ENCODE measurements at regions not wholly inside any gene's neighbourhood (a gene's known extent, or its start where the extent isn't known, plus 50 kb on each side); places are given as distances from the start of the nearest gene placed in this dataset.
A peak's percentile ranks its signal among the peaks of the same experiment; 100 is the strongest.
"Not testable (repeated sequence)": the region's sequence is repeated elsewhere in the genome, so short reads cannot be mapped to it uniquely, and the experiment has no call there.

DNA sequence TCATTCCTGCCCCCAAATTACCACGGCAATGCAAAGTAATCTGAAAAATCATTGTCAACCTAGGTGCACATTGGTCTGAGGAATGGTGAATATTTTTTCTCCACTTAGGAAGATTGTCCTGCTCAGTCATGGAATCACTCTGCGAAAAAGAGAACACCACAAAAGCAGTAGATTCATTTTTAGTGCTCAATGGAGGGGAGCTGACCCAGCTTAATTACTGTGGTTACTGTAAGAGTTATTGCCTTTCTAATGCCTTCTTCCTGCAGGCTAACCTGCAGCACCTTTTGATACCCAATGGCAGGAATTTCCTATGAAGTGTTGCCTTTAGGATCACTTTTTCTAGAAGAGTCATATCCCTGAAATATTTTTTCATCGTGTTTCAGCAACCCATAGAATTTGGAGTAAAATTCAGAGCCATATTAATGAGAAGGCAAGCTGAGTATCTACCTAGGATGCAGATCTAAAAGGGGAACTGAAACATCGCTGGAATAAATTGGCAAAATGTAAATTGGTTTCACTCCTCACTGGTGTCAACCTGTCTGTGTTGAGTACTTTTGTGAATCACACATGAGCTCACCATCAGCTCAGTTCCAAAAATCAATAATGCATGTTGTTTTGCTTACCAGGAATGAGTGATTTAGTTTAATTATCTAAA is 464.5 kb downstream of the CSNK1G3 start:
- H3K4me3 ChIP-seq, result no peak overlapping the region
- H3K27ac ChIP-seq, result peak overlapping the region in 1 of 2 donors; percentile 6
- WGBS, 10 experiments, result 49 to 100% (median 83%) methylated on average over 1 to 4 of the region's 4 CpGs
- H3K4me1 ChIP-seq (replicated peaks in 1 of 2), result peaks cover 5 to 16% of the 10 kb centered on the region in 2 donors
- in situ Hi-C loops (cut with MboI; ENCODE audit: low pct_unique_long_range_greater_than_20kb in 2 of 9, low sequenced_read_pairs in 9 of 9, unreplicated experiment in 9 of 9), result no loop called here
- ATAC-seq (replicated peaks in 6 of 8), result peak in 5 of 8 experiments; percentile 53 to 79 (median 58)

DNA sequence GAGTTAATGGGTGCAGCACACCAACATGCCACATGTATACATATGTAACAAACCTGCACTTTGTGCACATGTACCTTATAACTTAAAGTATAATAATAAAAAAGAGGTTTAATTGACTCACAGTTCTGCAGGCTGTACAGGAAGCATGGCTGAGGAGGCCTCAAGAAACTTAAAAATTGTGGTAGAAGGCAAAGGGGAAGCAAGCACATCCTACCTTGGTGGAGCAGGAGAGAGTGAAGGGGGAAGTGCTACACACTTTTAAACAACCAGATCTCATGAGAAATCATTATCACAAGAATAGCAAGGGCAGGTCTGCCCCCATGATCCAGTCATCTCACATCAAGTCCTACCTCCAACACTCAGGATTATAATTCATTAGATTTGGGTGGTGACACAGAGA is 463.5 kb downstream of the CSNK1G3 start:
- H3K4me1 ChIP-seq (replicated peaks in 1 of 2), result peaks cover 5 to 16% of the 10 kb centered on the region in 2 donors
- H3K27ac ChIP-seq; H3K4me3 ChIP-seq; ATAC-seq (replicated peaks in 6 of 8); in situ Hi-C loops (cut with MboI; ENCODE audit: low pct_unique_long_range_greater_than_20kb in 2 of 9, low sequenced_read_pairs in 9 of 9, unreplicated experiment in 9 of 9): not testable (repeated sequence)

DNA sequence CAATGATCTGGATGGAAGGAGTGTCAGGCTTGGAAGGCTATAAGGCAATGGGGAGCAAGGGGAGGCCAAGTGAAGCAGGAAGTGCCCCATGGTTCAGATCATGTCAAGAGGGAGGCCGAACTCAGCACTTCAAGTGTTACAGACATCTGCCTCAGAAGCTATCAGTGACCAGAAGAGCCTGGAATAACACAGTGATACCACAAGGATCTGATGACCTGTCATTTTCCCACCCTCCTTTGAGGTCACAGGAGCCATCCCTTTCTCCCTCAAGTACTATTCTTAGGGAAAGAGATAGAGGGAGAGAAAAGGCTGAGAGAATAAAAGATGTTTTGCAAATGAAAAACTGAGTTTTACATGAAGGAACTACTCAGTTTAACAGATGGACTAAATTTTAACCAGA is 454.8 kb downstream of the CSNK1G3 start:
- 100% methylated on average over 1 of the region's 1 CpG; no CpG with 5 or more reads in 7 of the 10 experiments for WGBS, 10 experiments
- Histone ChIP-seq H3K4me3 (no peak overlapping the region), H3K4me1 (replicated peaks in 1 of 2) (no peaks in the 10 kb centered on the region), H3K27ac (no peak overlapping the region)
- no peak for ATAC-seq (replicated peaks in 6 of 8)
- in situ Hi-C loops (cut with MboI; ENCODE audit: low pct_unique_long_range_greater_than_20kb in 2 of 9, low sequenced_read_pairs in 9 of 9, unreplicated experiment in 9 of 9), result no loop called here

DNA sequence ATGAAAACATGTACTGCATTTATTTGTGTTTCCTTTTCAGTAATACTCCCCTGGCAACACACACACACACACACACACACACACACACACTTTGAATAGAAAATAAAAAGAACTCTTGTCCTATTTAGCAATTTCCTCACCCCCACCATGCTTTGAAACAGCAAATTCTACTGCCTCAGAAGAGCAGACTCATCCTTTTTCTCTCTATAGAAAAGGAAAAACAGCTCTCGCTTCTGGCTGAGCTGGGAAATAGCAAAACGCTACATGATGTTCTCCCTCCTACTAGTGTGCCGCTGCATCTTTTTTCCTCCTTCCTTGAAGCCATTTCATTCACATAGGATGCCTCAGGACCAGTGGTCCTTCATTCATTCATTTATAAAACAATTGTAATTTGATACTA is 453.6 kb downstream of the CSNK1G3 start:
- no peak overlapping the region for H3K27ac ChIP-seq
- peak in 1 of 8 experiments; percentile 19 for ATAC-seq (replicated peaks in 6 of 8)
- WGBS, 10 experiments, result 40 to 100% (median 76%) methylated on average over 1 to 3 of the region's 3 CpGs; no CpG with 5 or more reads in 2 of the 10 experiments
- H3K4me3 ChIP-seq, result no peak overlapping the region
- in situ Hi-C loops (cut with MboI; ENCODE audit: low pct_unique_long_range_greater_than_20kb in 2 of 9, low sequenced_read_pairs in 9 of 9, unreplicated experiment in 9 of 9), result no loop called here
- H3K4me1 ChIP-seq (replicated peaks in 1 of 2), result no peaks in the 10 kb centered on the region

DNA sequence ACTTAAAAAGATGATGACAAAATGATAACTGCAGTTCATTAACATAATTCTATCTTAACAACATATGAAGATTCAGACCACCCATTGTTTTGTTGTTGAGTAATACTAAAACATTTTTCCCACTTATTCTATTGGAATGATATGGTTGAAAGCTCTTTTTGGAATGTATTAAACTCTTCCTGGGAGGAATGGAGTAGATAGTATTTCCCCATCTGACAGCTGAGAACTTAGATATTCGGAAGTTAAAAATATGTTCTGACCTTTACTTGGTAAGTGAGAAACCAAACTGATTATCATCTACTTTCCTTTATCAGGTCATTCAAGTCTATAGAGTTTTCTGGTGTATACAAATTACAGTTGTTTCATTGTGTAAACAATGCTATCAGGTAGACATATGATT is 452.9 kb downstream of the CSNK1G3 start:
- Histone ChIP-seq H3K4me3 (no peak overlapping the region), H3K4me1 (replicated peaks in 1 of 2) (no peaks in the 10 kb centered on the region), H3K27ac (no peak overlapping the region)
- ATAC-seq (replicated peaks in 6 of 8), result no peak
- 11 to 100% (median 100%) methylated on average over 1 of the region's 1 CpG; no CpG with 5 or more reads in 3 of the 10 experiments for WGBS, 10 experiments
- in situ Hi-C loops (cut with MboI; ENCODE audit: low pct_unique_long_range_greater_than_20kb in 2 of 9, low sequenced_read_pairs in 9 of 9, unreplicated experiment in 9 of 9), result no loop called here

DNA sequence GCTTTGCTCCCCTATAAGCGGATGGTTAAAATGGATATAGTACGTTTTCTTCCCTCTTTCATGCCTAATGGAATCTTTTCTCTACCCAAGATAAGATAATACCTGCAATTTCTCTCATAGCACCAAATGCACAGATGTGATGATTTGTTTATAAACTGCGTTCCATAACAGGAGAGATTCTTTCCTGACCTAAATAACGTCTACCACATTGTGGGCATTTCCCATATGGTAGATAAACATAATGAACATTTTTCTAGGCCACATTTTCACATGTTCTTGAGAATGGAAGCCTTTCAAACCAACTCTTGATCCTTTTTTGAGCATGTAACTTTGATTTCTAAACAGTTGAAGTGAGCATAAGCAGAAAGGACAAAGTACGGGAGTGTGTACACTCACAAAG is 448.5 kb downstream of the CSNK1G3 start:
- WGBS, 10 experiments, result 57 to 100% (median 98%) methylated on average over 1 to 5 of the region's 5 CpGs
- no peak for ATAC-seq (replicated peaks in 6 of 8)
- H3K27ac ChIP-seq, result no peak overlapping the region
- no peak overlapping the region for H3K4me3 ChIP-seq
- in situ Hi-C loops (cut with MboI; ENCODE audit: low pct_unique_long_range_greater_than_20kb in 2 of 9, low sequenced_read_pairs in 9 of 9, unreplicated experiment in 9 of 9), result no loop called here
- H3K4me1 ChIP-seq (replicated peaks in 1 of 2), result no peaks in the 10 kb centered on the region

DNA sequence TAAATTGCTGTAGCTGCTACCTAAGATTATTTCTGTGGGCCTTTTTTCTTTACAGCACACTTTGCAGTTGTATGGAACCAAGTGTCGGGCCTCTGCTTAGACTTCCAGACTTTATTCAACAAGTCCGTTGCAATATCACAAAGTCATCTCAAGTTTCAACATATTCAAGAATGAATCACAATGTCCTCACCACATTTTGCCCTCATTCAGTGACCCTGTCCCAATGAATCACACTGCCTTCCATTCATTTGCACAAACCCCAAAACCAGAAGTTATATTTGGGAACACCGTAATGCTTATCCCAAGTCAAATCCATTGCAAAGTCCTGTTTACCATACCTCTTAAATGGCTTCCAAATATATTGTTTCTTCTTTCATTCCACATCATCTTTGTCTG is 439.6 kb downstream of the CSNK1G3 start:
- in situ Hi-C loops (cut with MboI; ENCODE audit: low pct_unique_long_range_greater_than_20kb in 2 of 9, low sequenced_read_pairs in 9 of 9, unreplicated experiment in 9 of 9), result no loop called here
- Histone ChIP-seq H3K4me1 (replicated peaks in 1 of 2) (peaks cover 11 to 23% of the 10 kb centered on the region in 2 donors), H3K27ac (no peak overlapping the region), H3K4me3 (no peak overlapping the region)
- peak in 2 of 8 experiments; percentile 92 to 99 for ATAC-seq (replicated peaks in 6 of 8)
- WGBS, 10 experiments, result 0 to 82% (median 55%) methylated on average over 2 to 3 of the region's 3 CpGs; no CpG with 5 or more reads in 2 of the 10 experiments

DNA sequence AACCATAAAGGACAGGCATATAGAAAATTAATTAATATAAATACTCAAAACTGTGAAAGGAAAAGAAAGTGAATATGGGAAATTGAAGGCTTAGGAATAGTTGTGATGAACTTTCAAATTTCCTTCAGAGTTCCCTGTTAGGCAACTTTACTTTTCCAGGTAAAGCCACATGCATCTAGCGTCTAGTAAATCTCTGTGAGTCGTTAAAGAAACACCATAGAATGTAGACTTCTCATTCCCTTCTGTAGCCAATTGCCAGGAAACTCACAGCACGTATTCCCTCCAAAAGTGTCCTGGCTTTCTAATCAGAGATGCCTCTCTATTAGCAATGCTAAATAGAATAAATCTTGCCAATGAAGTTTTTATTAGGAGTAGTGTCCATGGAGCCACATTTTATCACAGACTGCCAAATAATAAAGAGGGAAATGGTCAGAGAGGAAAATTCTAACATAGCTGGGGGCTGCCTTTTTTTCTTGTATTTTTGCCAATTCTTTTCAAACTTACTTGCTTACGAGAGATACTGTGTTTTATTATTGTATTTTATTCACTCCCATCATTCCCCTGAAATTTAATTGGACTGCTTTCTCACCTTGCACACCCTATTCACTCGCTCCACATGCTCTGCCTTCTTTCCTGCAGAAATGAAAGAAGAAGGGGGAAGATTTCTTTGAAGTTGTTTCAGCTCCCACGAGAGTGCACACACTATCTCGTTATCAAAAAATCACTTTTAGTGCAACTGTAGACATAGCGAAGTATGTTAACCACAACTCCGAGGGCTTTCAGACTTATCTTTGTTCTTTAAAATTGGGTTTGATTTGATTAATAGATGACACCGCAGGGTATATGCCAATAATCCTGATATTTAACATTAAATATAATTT is 439.0 kb downstream of the CSNK1G3 start:
- peaks cover 11 to 23% of the 10 kb centered on the region in 2 donors for H3K4me1 ChIP-seq (replicated peaks in 1 of 2)
- ATAC-seq (replicated peaks in 6 of 8), result peak in 1 of 8 experiments; percentile 40
- H3K4me3 ChIP-seq, result no peak overlapping the region
- WGBS, 10 experiments, result 52 to 100% (median 81%) methylated on average over 1 to 10 of the region's 10 CpGs
- in situ Hi-C loops (cut with MboI; ENCODE audit: low pct_unique_long_range_greater_than_20kb in 2 of 9, low sequenced_read_pairs in 9 of 9, unreplicated experiment in 9 of 9), result no loop called here
- no peak overlapping the region for H3K27ac ChIP-seq

DNA sequence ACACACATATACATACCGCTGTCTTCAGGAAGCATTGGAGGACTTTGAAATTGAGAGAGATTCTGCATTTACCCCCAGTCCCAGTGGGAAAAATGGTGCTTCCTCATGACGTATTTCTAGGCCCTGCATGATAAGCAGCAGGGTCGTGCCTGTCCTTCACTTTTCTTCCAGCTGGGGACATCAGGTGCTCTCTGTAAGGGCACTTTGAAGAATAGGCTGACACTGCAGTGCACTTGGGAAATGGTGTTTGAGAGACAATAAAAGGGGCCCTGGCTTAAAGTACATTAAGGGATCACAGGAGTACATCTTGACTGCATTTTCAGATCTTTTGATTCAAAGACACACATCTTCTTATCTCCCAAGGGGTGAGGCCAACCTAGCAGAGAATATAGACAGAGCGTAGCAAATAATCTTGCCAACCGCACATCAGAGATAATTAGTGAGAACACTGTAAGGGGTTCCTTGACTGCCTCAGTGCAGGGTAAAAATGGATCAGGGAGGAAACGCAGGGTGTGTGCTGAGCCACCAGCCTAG is 437.9 kb downstream of the CSNK1G3 start:
- peaks cover 11 to 23% of the 10 kb centered on the region in 2 donors for H3K4me1 ChIP-seq (replicated peaks in 1 of 2)
- WGBS, 10 experiments, result 65 to 100% (median 81%) methylated on average over 1 to 5 of the region's 6 CpGs; no CpG with 5 or more reads in 2 of the 10 experiments
- H3K27ac ChIP-seq, result no peak overlapping the region
- in situ Hi-C loops (cut with MboI; ENCODE audit: low pct_unique_long_range_greater_than_20kb in 2 of 9, low sequenced_read_pairs in 9 of 9, unreplicated experiment in 9 of 9), result no loop called here
- ATAC-seq (replicated peaks in 6 of 8), result peak in 5 of 8 experiments; percentile 82 to 97 (median 89)
- H3K4me3 ChIP-seq, result no peak overlapping the region

DNA sequence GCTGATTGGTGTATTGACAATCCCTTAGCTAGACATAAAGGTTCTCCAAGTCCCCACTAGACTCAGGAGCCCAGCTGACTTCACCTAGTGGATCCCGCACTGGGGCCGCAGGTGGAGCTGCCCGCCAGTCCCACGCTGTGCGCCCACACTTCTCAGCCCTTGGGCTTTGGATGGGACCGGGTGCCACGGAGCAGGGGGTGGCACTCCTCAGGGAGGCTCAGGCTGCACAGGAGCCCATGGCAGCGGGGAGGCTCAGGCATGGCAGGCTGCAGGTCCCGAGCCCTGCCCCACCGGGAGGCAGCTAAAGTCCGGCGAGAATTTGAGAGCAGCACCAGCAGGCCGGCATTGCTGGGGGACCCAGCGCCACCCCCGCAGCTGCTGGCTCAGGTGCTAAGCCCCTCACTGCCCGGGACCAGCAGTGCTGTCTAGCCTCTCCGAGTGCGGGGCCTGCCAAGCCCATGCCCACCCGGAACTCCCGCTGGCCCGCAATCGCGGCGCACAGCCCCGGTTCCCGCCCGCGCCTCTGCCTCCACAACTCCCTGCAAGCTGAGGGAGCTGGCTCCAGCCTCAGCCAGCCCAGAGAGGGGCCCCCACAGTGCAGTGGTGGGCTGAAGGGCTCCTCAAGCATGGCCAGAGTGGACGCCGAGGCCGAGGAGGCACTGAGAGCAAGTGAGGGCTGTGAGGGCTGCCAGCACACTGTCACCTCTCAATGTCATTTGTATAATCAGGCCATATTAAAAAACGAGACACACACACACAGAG is 437.2 kb downstream of the CSNK1G3 start:
- Histone ChIP-seq H3K4me1 (replicated peaks in 1 of 2) (peaks cover 11 to 23% of the 10 kb centered on the region in 2 donors), H3K27ac (no peak overlapping the region), H3K4me3 (no peak overlapping the region)
- peak in 3 of 8 experiments; percentile 16 to 54 (median 17) for ATAC-seq (replicated peaks in 6 of 8)
- WGBS, 10 experiments, result 59 to 100% (median 92%) methylated on average over 1 to 16 of the region's 32 CpGs; no CpG with 5 or more reads in 3 of the 10 experiments
- in situ Hi-C loops (cut with MboI; ENCODE audit: low pct_unique_long_range_greater_than_20kb in 2 of 9, low sequenced_read_pairs in 9 of 9, unreplicated experiment in 9 of 9), result no loop called here

DNA sequence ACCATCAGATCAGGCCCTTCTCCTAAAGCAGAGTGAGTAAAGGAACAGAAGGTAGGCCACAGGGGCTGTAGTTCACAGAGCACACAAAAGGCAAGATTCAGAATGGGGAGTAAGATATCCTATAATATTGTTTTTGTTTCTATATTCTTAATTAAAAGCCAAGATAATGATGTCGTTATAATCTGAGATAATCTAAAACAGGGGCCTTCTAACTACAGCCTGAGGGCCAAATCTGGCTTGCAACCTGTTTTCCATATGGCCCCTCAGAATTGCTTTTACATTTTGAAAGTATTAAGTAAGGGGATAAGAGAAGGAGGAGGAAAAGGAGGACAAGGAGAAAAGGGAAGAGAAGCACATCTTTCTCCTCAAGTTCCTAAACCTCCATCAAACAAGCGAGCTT is 435.8 kb downstream of the CSNK1G3 start:
- in situ Hi-C loops (cut with MboI; ENCODE audit: low pct_unique_long_range_greater_than_20kb in 2 of 9, low sequenced_read_pairs in 9 of 9, unreplicated experiment in 9 of 9), result no loop called here
- no peak for ATAC-seq (replicated peaks in 6 of 8)

DNA sequence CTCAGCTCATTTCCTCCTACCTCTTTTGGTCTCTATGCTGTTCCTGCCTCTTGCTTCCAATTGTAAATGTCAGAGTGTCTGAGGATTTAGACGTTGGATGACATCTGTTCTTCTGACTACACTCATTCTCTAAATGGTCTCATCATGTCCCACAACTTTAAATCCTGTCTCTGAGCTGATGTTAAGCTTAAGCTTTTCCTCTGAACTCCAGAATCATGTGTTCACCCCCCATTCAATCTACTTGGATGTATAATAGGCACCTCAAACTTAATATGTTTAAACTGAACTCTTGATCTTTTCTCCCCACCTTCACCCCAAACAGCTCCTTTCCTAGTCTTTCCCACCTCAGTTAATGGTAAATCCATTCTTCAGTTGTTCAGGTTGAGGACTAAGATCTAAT is 433.6 kb downstream of the CSNK1G3 start:
- in situ Hi-C loops (cut with MboI; ENCODE audit: low pct_unique_long_range_greater_than_20kb in 2 of 9, low sequenced_read_pairs in 9 of 9, unreplicated experiment in 9 of 9), result no loop called here
- Histone ChIP-seq H3K27ac (no peak overlapping the region), H3K4me3 (no peak overlapping the region), H3K4me1 (replicated peaks in 1 of 2) (peaks cover 9 to 11% of the 10 kb centered on the region in 2 donors)
- no peak for ATAC-seq (replicated peaks in 6 of 8)
- WGBS, 10 experiments, result 0 to 100% (median 75%) methylated on average over 1 of the region's 1 CpG; no CpG with 5 or more reads in 3 of the 10 experiments

More for the DNA sequence above, 435.8 kb downstream of the CSNK1G3 start:
- H3K4me3 ChIP-seq, result no peak overlapping the region
- H3K27ac ChIP-seq, result no peak overlapping the region
- WGBS, 10 experiments, result 25 to 100% (median 78%) methylated on average over 1 to 2 of the region's 2 CpGs
- H3K4me1 ChIP-seq (replicated peaks in 1 of 2), result peaks cover 11 to 23% of the 10 kb centered on the region in 2 donors

DNA sequence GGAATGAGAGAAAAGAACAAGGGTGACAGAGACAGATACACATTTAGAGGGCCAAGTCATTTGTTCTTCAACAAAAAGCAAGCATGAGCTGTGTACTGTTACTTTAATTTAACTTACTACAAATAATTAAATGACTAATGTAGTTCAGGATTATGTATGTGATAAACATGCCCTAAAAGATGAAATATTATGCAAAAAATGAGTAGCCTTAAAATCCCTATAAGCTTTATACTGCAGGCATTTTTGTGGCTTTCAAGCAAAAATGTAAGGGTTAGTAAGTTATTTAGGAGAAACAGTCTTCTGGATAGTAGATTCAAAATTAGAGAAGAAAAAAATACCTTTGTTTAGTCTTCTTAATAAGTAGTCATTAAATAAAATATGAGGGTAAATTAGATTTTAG is 431.2 kb downstream of the CSNK1G3 start:
- in situ Hi-C loops (cut with MboI; ENCODE audit: low pct_unique_long_range_greater_than_20kb in 2 of 9, low sequenced_read_pairs in 9 of 9, unreplicated experiment in 9 of 9), result no loop called here
- no peak for ATAC-seq (replicated peaks in 6 of 8)
- Histone ChIP-seq H3K4me3 (no peak overlapping the region), H3K27ac (no peak overlapping the region), H3K4me1 (replicated peaks in 1 of 2) (no peaks in the 10 kb centered on the region)

All from motor neuron (in vitro differentiated cells).